B cell (primary cell): ENCODE measurements at regions not wholly inside any gene's neighbourhood (a gene's known extent, or its start where the extent isn't known, plus 50 kb on each side); places are given as distances from the start of the nearest gene placed in this dataset.

Experiments used
- ATAC-seq: fragments of 200-7000 bp; cut with Tn5 transposase; one replicate; pipeline ENCODE4 v1.10.0; 2021; ENCODE audit warnings: low read depth, mild to moderate bottlenecking, moderate number of reproducible peaks, moderate library complexity
- CTCF ChIA-PET: fragments of 350-600 bp; sonication (Branson Sonifier 250); formaldehyde crosslinking; loops from one replicate; lab custom pipeline; 2021; ENCODE audit warnings: antibody characterized with exemption, inconsistent platforms; lab: Charles Lee
- POLR2A ChIA-PET: fragments of 350-600 bp; sonication (Branson Sonifier 250); formaldehyde crosslinking; loops from one replicate; lab custom pipeline; 2021; ENCODE audit warnings: antibody characterized with exemption; lab: Charles Lee
- DNase-seq: peaks from one replicate; pipeline ENCODE4 v3.0.0; 2013
- H2AFZ ChIP-seq: 2 replicates; pipeline ENCODE4 v1.6.1; 2012; ENCODE audit warnings: mild to moderate bottlenecking, low read depth, low read length; ENCODE audit not compliant: insufficient read depth, poor library complexity, severe bottlenecking
- H3K27ac ChIP-seq, 2 donors: 1 replicate in 1 of 2; 2 replicates in 1 of 2; pipeline ENCODE4 v1.5.1; 2012 to 2013; ENCODE audit warnings: low read length in 2 of 2, mild to moderate bottlenecking in 2 of 2, moderate library complexity in 1 of 2
- H3K27me3 ChIP-seq, 4 experiments: fragments of 200-600 bp in 1 of 4; sonication (generic) in 1 of 4; replicated peaks in 1 of 4; 1 replicate in 2 of 4; 2 replicates in 2 of 4; pipeline versions ENCODE4 v1.6.1 to v1.7.0; 2013 to 2016; ENCODE audit warnings: low read length in 3 of 4, mild to moderate bottlenecking in 2 of 4, mixed read lengths in 1 of 4, moderate library complexity in 1 of 4; ENCODE audit not compliant: insufficient read depth in 4 of 4, control insufficient read depth in 3 of 4; ENCODE audit errors: control extremely low read depth in 1 of 4
- H3K36me3 ChIP-seq, 2 experiments: replicated peaks in 1 of 2; 1 replicate in 1 of 2; 2 replicates in 1 of 2; pipeline versions ENCODE4 v1.6.1 to v1.7.1; 2013; ENCODE audit warnings: low read length in 1 of 2; ENCODE audit not compliant: insufficient read depth in 2 of 2, control insufficient read depth in 1 of 2; ENCODE audit errors: control extremely low read depth in 1 of 2, extremely low read depth in 1 of 2
- H3K4me1 ChIP-seq, 2 donors: fragments of 200-600 bp in 1 of 2; sonication (generic) in 1 of 2; 1 replicate in 1 of 2; 2 replicates in 1 of 2; pipeline versions ENCODE4 v1.5.1 to v1.6.1; 2013 to 2017; ENCODE audit warnings: low read length in 2 of 2; ENCODE audit not compliant: control insufficient read depth in 2 of 2, insufficient read depth in 2 of 2
- H3K4me2 ChIP-seq: replicated peaks from 2 replicates; pipeline ENCODE3; 2012; ENCODE audit warnings: mild to moderate bottlenecking, low read depth, low read length; ENCODE audit not compliant: poor library complexity, severe bottlenecking
- H3K4me3 ChIP-seq, 5 experiments: fragments of 200-600 bp in 1 of 5; sonication (generic) in 1 of 5; 1 replicate in 3 of 5; 2 replicates in 2 of 5; pipeline versions ENCODE4 v1.5.1 to v1.7.0; 2011 to 2016; ENCODE audit warnings: low read length in 4 of 5, mild to moderate bottlenecking in 4 of 5, low read depth in 2 of 5, control low read depth in 1 of 5, moderate library complexity in 1 of 5; ENCODE audit not compliant: insufficient read depth in 1 of 5; ENCODE audit errors: control extremely low read depth in 1 of 5, extremely low read depth in 1 of 5
- H3K79me2 ChIP-seq: fragments of 200-600 bp; sonication (generic); one replicate; pipeline ENCODE4 v1.6.0; 2016; ENCODE audit warnings: low read length; ENCODE audit not compliant: control insufficient read depth, insufficient read depth
- H3K9ac ChIP-seq: fragments of 200-600 bp; sonication (generic); 2 replicates; pipeline ENCODE4 v1.6.1; 2017; ENCODE audit warnings: mild to moderate bottlenecking, low read length, moderate library complexity
- H3K9me3 ChIP-seq, 3 donors: one replicate each; pipeline versions ENCODE4 v1.6.1 to v1.7.1; 2013; ENCODE audit warnings: low read length in 2 of 3; ENCODE audit not compliant: control insufficient read depth in 2 of 3, insufficient read depth in 1 of 3; ENCODE audit errors: control extremely low read depth in 1 of 3
- H4K20me1 ChIP-seq: 2 replicates; pipeline ENCODE4 v1.6.0; 2012; ENCODE audit warnings: mild to moderate bottlenecking, low read length; ENCODE audit not compliant: insufficient read depth, control insufficient read depth, poor library complexity, severe bottlenecking
- H3K27ac Mint-ChIP-seq: one replicate; pipeline ENCODE4 v1.8.0; 2021; ENCODE audit warnings: mixed read lengths
- H3K27me3 Mint-ChIP-seq: one replicate; pipeline ENCODE4 v1.8.0; 2021; ENCODE audit warnings: mixed read lengths
- H3K4me1 Mint-ChIP-seq: one replicate; pipeline ENCODE4 v1.8.0; 2021; ENCODE audit warnings: mixed read lengths
- H3K4me3 Mint-ChIP-seq: one replicate; pipeline ENCODE4 v1.8.0; 2021; ENCODE audit warnings: mixed read lengths
- H3K9me3 Mint-ChIP-seq: one replicate; pipeline ENCODE4 v1.8.0; 2022; ENCODE audit warnings: mixed read lengths; ENCODE audit not compliant: insufficient read depth
- EZH2 ChIP-seq: IDR thresholded peaks from 2 replicates; pipeline ENCODE4 v1.6.1; 2012; ENCODE audit warnings: borderline replicate concordance, low read depth, mild to moderate bottlenecking, moderate library complexity, low read length; ENCODE audit not compliant: insufficient read depth, poor library complexity, severe bottlenecking
- WGBS: methylation state at CpG from one replicate; pipeline ENCODE4 v1.1.5; 2013; ENCODE audit warnings: missing lambda C conversion rate; ENCODE audit not compliant: insufficient coverage; 5-methylcytosine and 5-hydroxymethylcytosine counted together
- intact Hi-C: fragments of 100-400 bp; cut with micrococcal nuclease; formaldehyde crosslinking; loops from one replicate; pipeline ENCODE4 v1.10.0; 2022
- TF ChIP-seq, protein P1 (sequence below): fragments of 200-600 bp; IDR thresholded peaks from one replicate; pipeline ENCODE4 v1.8.0; 2022; ENCODE audit warnings: antibody characterized with exemption, mild to moderate bottlenecking

GRCh38 chrX:39289827-39290226 is 488.6 kb downstream of the MID1IP1 start:
- Histone ChIP-seq H3K79me2 (no peaks in the 10 kb centered on the region), H3K36me3 (no peaks in the 10 kb centered on the region), H3K4me3 (no peak overlapping the region), H3K27me3 (no peaks in the 10 kb centered on the region), H3K4me2 (no peak overlapping the region), H3K9ac (no peak overlapping the region), H3K27ac (no peak overlapping the region), H4K20me1 (no peaks in the 10 kb centered on the region), H3K9me3 (no peaks in the 10 kb centered on the region), H2AFZ (no peak overlapping the region), H3K4me1 (peaks cover 8 to 15% of the 10 kb centered on the region in 2 donors)
- no CpG with 5 or more reads among the region's 4 CpGs for WGBS
- intact Hi-C loops, result no loop called here
- DNase-seq, result no peak
- no peak overlapping the region for H3K4me3 Mint-ChIP-seq
- TF ChIP-seq, protein P1, sequence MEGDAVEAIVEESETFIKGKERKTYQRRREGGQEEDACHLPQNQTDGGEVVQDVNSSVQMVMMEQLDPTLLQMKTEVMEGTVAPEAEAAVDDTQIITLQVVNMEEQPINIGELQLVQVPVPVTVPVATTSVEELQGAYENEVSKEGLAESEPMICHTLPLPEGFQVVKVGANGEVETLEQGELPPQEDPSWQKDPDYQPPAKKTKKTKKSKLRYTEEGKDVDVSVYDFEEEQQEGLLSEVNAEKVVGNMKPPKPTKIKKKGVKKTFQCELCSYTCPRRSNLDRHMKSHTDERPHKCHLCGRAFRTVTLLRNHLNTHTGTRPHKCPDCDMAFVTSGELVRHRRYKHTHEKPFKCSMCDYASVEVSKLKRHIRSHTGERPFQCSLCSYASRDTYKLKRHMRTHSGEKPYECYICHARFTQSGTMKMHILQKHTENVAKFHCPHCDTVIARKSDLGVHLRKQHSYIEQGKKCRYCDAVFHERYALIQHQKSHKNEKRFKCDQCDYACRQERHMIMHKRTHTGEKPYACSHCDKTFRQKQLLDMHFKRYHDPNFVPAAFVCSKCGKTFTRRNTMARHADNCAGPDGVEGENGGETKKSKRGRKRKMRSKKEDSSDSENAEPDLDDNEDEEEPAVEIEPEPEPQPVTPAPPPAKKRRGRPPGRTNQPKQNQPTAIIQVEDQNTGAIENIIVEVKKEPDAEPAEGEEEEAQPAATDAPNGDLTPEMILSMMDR, result no peak
- TF ChIP-seq EZH2, result no peak
- no peaks in the 10 kb centered on the region for H3K9me3 Mint-ChIP-seq
- peaks cover 26% of the 10 kb centered on the region for H3K4me1 Mint-ChIP-seq
- ATAC-seq, result no peak
- CTCF ChIA-PET, result interaction anchor here (0.5 kb wide), 1 partner anchor 155 kb away, joined by 3 read pairs; no protein-coding TSS in a partner anchor
- no peak overlapping the region for H3K27ac Mint-ChIP-seq
- POLR2A ChIA-PET, result no interaction called here
- H3K27me3 Mint-ChIP-seq, result no peaks in the 10 kb centered on the region

DNA sequence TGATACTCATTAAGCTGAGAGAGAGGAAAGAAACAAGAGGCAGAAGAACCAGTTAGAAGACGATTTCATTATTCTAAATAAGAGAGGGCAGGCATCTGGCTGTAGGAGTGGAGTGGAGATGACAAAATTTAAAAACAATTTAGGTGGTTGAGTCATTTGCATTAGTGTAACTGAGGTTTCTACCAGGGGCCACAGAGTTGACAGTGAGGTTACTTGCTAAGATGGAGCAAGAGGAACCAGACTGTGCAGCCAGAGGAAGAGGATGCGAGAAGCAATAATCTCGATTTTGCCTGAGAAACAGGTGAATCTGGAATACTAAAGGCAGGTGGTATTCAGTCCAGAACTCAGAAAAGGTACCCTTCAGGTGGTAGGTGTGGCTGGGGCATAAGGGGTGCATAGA is 491.9 kb downstream of the MID1IP1 start:
- Histone ChIP-seq H3K4me1 (peaks cover 14 to 21% of the 10 kb centered on the region in 2 donors), H3K36me3 (no peaks in the 10 kb centered on the region), H4K20me1 (no peaks in the 10 kb centered on the region), H3K79me2 (no peaks in the 10 kb centered on the region), H3K9me3 (no peaks in the 10 kb centered on the region), H3K9ac (no peak overlapping the region), H3K4me3 (no peak overlapping the region), H3K4me2 (peak overlapping the region; percentile 48), H3K27ac (no peak overlapping the region), H3K27me3 (no peaks in the 10 kb centered on the region), H2AFZ (no peak overlapping the region)
- Mint-ChIP-seq H3K9me3 (no peaks in the 10 kb centered on the region), H3K27me3 (peaks cover 3% of the 10 kb centered on the region), H3K27ac (no peak overlapping the region), H3K4me3 (peak overlapping the region; percentile 66), H3K4me1 (peaks cover 40% of the 10 kb centered on the region)
- no peak for DNase-seq
- 57% methylated on average over 1 of the region's 3 CpGs for WGBS
- TF ChIP-seq, protein P1, result no peak
- TF ChIP-seq EZH2, result no peak
- intact Hi-C loops, result no loop called here
- ChIA-PET POLR2A (no interaction called here), CTCF (no interaction called here)
- ATAC-seq, result no peak
